HEK293T (cell line): ENCODE measurements at regions not wholly inside any gene's neighbourhood (a gene's known extent, or its start where the extent isn't known, plus 50 kb on each side); places are given as distances from the start of the nearest gene placed in this dataset.

Source experiments
- BHLHE40 ChIP-seq: fragments of 450-650 bp; IDR thresholded peaks from 2 replicates; pipeline ENCODE4 v1.6.1; 2016; ENCODE audit warnings: mild to moderate bottlenecking, moderate library complexity, borderline replicate concordance
- L3MBTL2 ChIP-seq: fragments of 450-650 bp; conservative IDR thresholded peaks from 2 replicates; pipeline ENCODE4 v1.6.1; 2016; ENCODE audit warnings: mild to moderate bottlenecking
- SP1 ChIP-seq: fragments of 450-650 bp; IDR thresholded peaks from 2 replicates; pipeline ENCODE4 v1.6.1; 2017

DNA sequence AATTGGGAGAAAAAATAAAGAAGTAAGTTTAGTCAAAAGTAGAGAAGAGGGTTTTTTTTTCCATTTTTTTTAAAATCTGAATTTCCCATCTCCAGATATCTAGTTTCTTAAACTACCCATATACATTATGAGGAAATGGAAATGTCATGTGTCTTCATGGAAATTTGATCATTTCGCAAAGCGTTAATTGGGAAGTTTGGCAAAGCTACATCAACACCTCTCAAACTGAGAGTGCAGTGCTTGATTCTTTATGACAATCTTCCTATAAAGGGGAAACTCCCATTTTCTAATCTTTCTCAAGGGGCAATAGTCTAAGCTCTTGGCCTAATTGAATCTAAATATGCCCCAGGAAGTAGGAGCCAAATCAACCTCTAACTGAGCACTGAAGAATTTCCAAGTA is 110.4 kb upstream of the INHBA start:
- no peak for TF ChIP-seq BHLHE40
- TF ChIP-seq SP1: no peak
- no peak for TF ChIP-seq L3MBTL2
